ENCODE measurements at regions not wholly inside any gene's neighbourhood (a gene's known extent, or its start where the extent isn't known, plus 50 kb on each side); places are given as distances from the start of the nearest gene placed in this dataset.

- no peak for TF ChIP-seq CTCF (IDR thresholded peaks at IDR 0.05; ENCODE audit: low read depth, low read length, poor library complexity, severe bottlenecking)
- no peak for TF ChIP-seq EZH2phosphoT487 (IDR thresholded peaks at IDR 0.05; ENCODE audit: borderline replicate concordance, low read length)
Measured at GRCh38 chr22:44583061-44583760, 85.2 kb upstream of the RTL6 start.

Measured in DOHH2 (cell line).